PC-9 (cell line): ENCODE measurements at regions not wholly inside any gene's neighbourhood (a gene's known extent, or its start where the extent isn't known, plus 50 kb on each side); places are given as distances from the start of the nearest gene placed in this dataset.

ENCODE experiments used
- BruUV-seq: library from RNA; stranded (reverse); fragments of 400-500 nt; replicated peaks from 2 replicates; lab custom pipeline; 2021; lab: Mats Ljungman, UMichigan
- CTCF ChIA-PET: fragments of 300-600 bp; sonication (Branson Sonifier 250); formaldehyde crosslinking; loops from one replicate; lab custom pipeline; 2022; ENCODE audit warnings: antibody characterized with exemption; lab: Charles Lee
- POLR2A ChIA-PET: fragments of 300-600 bp; sonication (Branson Sonifier 250); formaldehyde crosslinking; loops from one replicate; lab custom pipeline; 2022; ENCODE audit warnings: antibody characterized with exemption; ENCODE audit not compliant: unreplicated experiment; lab: Charles Lee
- DNase-seq, 2 experiments: peaks; one replicate each; pipeline versions ENCODE4 v3.0.0 to v3.0.0-alpha.2; 2015 to 2022; ENCODE audit warnings: mixed read lengths in 1 of 2
- H2AFZ ChIP-seq: fragments of 200-600 bp; sonication (generic); 2 replicates; pipeline ENCODE4 v1.8.1; 2017; ENCODE audit warnings: antibody characterized with exemption
- H3F3A ChIP-seq: fragments of 200-600 bp; sonication (generic); 2 replicates; pipeline ENCODE4 v1.8.1; 2017; ENCODE audit warnings: antibody characterized with exemption, mild to moderate bottlenecking, low read depth; ENCODE audit not compliant: insufficient read depth
- H3K27ac ChIP-seq: fragments of 200-600 bp; sonication (generic); 2 replicates; pipeline ENCODE4 v1.6.1; 2016; ENCODE audit warnings: mixed run types
- H3K27me3 ChIP-seq: fragments of 200-600 bp; sonication (generic); 2 replicates; pipeline ENCODE4 v1.6.1; 2016; ENCODE audit warnings: low read depth, mixed run types; ENCODE audit not compliant: insufficient read depth
- H3K36me3 ChIP-seq: fragments of 200-600 bp; sonication (generic); 2 replicates; pipeline ENCODE4 v1.6.1; 2016; ENCODE audit warnings: low read depth, mixed run types
- H3K4me1 ChIP-seq: fragments of 200-600 bp; sonication (generic); replicated peaks from 2 replicates; pipeline ENCODE4 v1.6.1; 2016; ENCODE audit warnings: mixed run types; ENCODE audit not compliant: insufficient read depth
- H3K4me2 ChIP-seq: fragments of 200-600 bp; sonication (generic); 2 replicates; pipeline ENCODE4 v1.6.1; 2017; ENCODE audit warnings: mixed run types
- H3K4me3 ChIP-seq: fragments of 200-600 bp; sonication (generic); 2 replicates; pipeline ENCODE4 v1.6.1; 2016; ENCODE audit warnings: mixed run types
- H3K79me2 ChIP-seq: fragments of 200-600 bp; sonication (generic); 2 replicates; pipeline ENCODE4 v1.6.1; 2017; ENCODE audit warnings: low read depth, mixed run types
- H3K9me2 ChIP-seq: fragments of 200-600 bp; sonication (generic); 2 replicates; pipeline ENCODE4 v1.8.1; 2017; ENCODE audit warnings: mild to moderate bottlenecking; ENCODE audit not compliant: insufficient read depth
- H3K9me3 ChIP-seq: fragments of 200-600 bp; sonication (generic); 2 replicates; pipeline ENCODE4 v1.8.1; 2016; ENCODE audit warnings: low read depth; ENCODE audit not compliant: insufficient read depth
- H4K20me1 ChIP-seq: fragments of 200-600 bp; sonication (generic); 2 replicates; pipeline ENCODE4 v1.8.1; 2017; ENCODE audit not compliant: insufficient read depth
- CTCF ChIP-seq: fragments of 200-600 bp; sonication (generic); conservative IDR thresholded peaks from 2 replicates; pipeline ENCODE4 v1.6.1; 2017; ENCODE audit warnings: mixed run types, antibody characterized with exemption, mild to moderate bottlenecking, moderate library complexity
- EZH2 ChIP-seq: fragments of 200-600 bp; sonication (generic); IDR thresholded peaks from 2 replicates; pipeline ENCODE4 v1.8.0; 2017; ENCODE audit warnings: antibody characterized with exemption, low read depth
- intact Hi-C: fragments of 100-400 bp; cut with micrococcal nuclease; formaldehyde crosslinking; loops from one replicate; pipeline ENCODE4 v1.10.0; 2022; ENCODE audit not compliant: unreplicated experiment

- CTCF ChIA-PET = no interaction called here
- POLR2A ChIA-PET = no interaction called here
- no peak overlapping the region for H3K4me2 ChIP-seq
These were observed 1511.2 kb downstream of the FAM181B start for GRCh38 chr11:81222491-81222890.

GRCh38 chr11:81220146-81220895 is 1513.3 kb downstream of the FAM181B start:
- DNase-seq = no peak
- no peaks in the 10 kb centered on the region for H3K36me3 ChIP-seq
- no peak overlapping the region for H3K27ac ChIP-seq
- no peak overlapping the region for H3K4me3 ChIP-seq
- H3F3A ChIP-seq = no peaks in the 10 kb centered on the region
- H3K27me3 ChIP-seq = no peaks in the 10 kb centered on the region
- no peaks in the 10 kb centered on the region for H3K4me1 ChIP-seq
- no TSS peak for BruUV-seq
- H2AFZ ChIP-seq = no peak overlapping the region
- POLR2A ChIA-PET = no interaction called here
- intact Hi-C loops = no loop called here
- TF ChIP-seq CTCF (no peak), EZH2 (no peak)
- H3K4me2 ChIP-seq = no peak overlapping the region
- CTCF ChIA-PET = no interaction called here
- H3K9me2 ChIP-seq = no peaks in the 10 kb centered on the region
- no peaks in the 10 kb centered on the region for H4K20me1 ChIP-seq
- H3K9me3 ChIP-seq = no peaks in the 10 kb centered on the region
- H3K79me2 ChIP-seq = no peaks in the 10 kb centered on the region

More at GRCh38 chr11:81222491-81222890, 1511.2 kb downstream of the FAM181B start:
- intact Hi-C loops = no loop called here
- Histone ChIP-seq H3F3A (no peaks in the 10 kb centered on the region), H3K9me3 (no peaks in the 10 kb centered on the region), H3K27ac (no peak overlapping the region), H2AFZ (no peak overlapping the region), H3K79me2 (no peaks in the 10 kb centered on the region), H3K27me3 (no peaks in the 10 kb centered on the region), H3K4me3 (no peak overlapping the region), H3K9me2 (no peaks in the 10 kb centered on the region), H3K4me1 (no peaks in the 10 kb centered on the region), H3K36me3 (no peaks in the 10 kb centered on the region), H4K20me1 (no peaks in the 10 kb centered on the region)
- DNase-seq = no peak
- no TSS peak for BruUV-seq
- TF ChIP-seq EZH2 = no peak
- no peak for TF ChIP-seq CTCF

GRCh38 chr11:81219661-81220060 is 1514.0 kb downstream of the FAM181B start:
- TF ChIP-seq CTCF = no peak
- no peak for TF ChIP-seq EZH2
- POLR2A ChIA-PET = no interaction called here
- no peak for DNase-seq
- Histone ChIP-seq H3K4me2 (no peak overlapping the region), H3F3A (no peaks in the 10 kb centered on the region), H3K4me3 (no peak overlapping the region), H3K9me3 (no peaks in the 10 kb centered on the region), H4K20me1 (no peaks in the 10 kb centered on the region), H3K79me2 (no peaks in the 10 kb centered on the region), H3K36me3 (no peaks in the 10 kb centered on the region), H3K27me3 (no peaks in the 10 kb centered on the region), H3K9me2 (no peaks in the 10 kb centered on the region), H3K27ac (no peak overlapping the region), H2AFZ (no peak overlapping the region), H3K4me1 (no peaks in the 10 kb centered on the region)
- CTCF ChIA-PET = no interaction called here
- intact Hi-C loops = no loop called here
- no TSS peak for BruUV-seq
